ENCODE measurements at regions not wholly inside any gene's neighbourhood (a gene's known extent, or its start where the extent isn't known, plus 50 kb on each side); places are given as distances from the start of the nearest gene placed in this dataset.

DNA sequence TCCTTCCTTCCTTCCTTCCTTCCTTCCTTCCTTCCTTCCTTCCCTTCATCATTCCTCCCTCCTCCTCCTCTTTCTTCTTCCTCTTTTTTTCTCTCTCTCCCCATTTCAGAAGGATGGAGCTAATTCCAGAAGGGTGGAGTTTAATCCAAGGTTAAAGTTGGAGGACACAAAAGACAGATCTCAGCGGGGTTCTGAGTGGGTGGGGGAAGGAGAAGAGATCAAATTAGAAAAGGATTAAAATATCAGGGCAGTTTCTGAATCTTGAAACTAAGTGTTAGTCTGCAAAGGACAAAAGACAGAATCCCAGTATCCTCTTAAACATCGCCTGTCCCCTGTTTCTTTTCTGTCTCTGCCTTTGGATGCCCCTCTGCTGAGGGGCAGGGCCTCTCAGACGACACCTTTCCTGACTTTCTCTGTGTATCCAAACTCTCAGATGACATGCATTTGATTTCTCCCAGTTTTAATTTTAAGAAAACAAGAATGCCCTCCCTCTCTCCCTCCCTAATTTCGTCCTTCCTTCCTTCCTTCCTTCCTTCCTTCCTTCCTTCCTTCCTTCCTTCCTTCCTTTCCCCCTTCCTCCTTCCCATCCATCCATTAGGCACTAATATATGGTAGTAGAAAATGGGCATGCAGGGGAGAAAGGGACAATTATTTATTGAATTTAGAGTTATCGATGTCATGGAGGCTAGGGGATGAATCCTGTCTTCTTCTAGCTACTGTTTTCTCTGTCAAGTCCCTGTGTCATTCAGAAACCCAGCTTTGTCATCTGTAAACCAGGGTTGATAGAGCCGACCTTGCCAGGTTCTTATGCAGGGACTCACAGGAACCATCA lies 269.1 kb downstream of the VRK1 start:
- TF ChIP-seq, protein P1, sequence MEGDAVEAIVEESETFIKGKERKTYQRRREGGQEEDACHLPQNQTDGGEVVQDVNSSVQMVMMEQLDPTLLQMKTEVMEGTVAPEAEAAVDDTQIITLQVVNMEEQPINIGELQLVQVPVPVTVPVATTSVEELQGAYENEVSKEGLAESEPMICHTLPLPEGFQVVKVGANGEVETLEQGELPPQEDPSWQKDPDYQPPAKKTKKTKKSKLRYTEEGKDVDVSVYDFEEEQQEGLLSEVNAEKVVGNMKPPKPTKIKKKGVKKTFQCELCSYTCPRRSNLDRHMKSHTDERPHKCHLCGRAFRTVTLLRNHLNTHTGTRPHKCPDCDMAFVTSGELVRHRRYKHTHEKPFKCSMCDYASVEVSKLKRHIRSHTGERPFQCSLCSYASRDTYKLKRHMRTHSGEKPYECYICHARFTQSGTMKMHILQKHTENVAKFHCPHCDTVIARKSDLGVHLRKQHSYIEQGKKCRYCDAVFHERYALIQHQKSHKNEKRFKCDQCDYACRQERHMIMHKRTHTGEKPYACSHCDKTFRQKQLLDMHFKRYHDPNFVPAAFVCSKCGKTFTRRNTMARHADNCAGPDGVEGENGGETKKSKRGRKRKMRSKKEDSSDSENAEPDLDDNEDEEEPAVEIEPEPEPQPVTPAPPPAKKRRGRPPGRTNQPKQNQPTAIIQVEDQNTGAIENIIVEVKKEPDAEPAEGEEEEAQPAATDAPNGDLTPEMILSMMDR (IDR thresholded peaks at IDR 0.05; ENCODE audit: insufficient read depth, low read length), result no peak
- TF ChIP-seq GABPA (IDR thresholded peaks at IDR 0.05; ENCODE audit: low read depth) (no peak), POLR2AphosphoS5 (IDR thresholded peaks at IDR 0.05; ENCODE audit: low read depth) (no peak), SPI1 (IDR thresholded peaks at IDR 0.05; ENCODE audit: borderline replicate concordance, low read depth) (no peak)
- TF ChIP-seq, protein P2, sequence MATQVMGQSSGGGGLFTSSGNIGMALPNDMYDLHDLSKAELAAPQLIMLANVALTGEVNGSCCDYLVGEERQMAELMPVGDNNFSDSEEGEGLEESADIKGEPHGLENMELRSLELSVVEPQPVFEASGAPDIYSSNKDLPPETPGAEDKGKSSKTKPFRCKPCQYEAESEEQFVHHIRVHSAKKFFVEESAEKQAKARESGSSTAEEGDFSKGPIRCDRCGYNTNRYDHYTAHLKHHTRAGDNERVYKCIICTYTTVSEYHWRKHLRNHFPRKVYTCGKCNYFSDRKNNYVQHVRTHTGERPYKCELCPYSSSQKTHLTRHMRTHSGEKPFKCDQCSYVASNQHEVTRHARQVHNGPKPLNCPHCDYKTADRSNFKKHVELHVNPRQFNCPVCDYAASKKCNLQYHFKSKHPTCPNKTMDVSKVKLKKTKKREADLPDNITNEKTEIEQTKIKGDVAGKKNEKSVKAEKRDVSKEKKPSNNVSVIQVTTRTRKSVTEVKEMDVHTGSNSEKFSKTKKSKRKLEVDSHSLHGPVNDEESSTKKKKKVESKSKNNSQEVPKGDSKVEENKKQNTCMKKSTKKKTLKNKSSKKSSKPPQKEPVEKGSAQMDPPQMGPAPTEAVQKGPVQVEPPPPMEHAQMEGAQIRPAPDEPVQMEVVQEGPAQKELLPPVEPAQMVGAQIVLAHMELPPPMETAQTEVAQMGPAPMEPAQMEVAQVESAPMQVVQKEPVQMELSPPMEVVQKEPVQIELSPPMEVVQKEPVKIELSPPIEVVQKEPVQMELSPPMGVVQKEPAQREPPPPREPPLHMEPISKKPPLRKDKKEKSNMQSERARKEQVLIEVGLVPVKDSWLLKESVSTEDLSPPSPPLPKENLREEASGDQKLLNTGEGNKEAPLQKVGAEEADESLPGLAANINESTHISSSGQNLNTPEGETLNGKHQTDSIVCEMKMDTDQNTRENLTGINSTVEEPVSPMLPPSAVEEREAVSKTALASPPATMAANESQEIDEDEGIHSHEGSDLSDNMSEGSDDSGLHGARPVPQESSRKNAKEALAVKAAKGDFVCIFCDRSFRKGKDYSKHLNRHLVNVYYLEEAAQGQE (IDR thresholded peaks at IDR 0.05; ENCODE audit: insufficient replicate concordance, low read depth), result no peak
